SIG-M5 treated with dmso at 0.1 percent for 504 hours (cell line): ENCODE measurements at regions not wholly inside any gene's neighbourhood (a gene's known extent, or its start where the extent isn't known, plus 50 kb on each side); places are given as distances from the start of the nearest gene placed in this dataset.

Experiments
- DNase-seq: peaks from one replicate; lab custom pipeline; 2025; ENCODE audit not compliant: unreplicated experiment; lab: John Stamatoyannopoulos, UW

GRCh38 chr12:58764100-58764953, 156.0 kb downstream of the LRIG3 start:
- no peak for DNase-seq

GRCh38 chr12:58765076-58765475, 155.2 kb downstream of the LRIG3 start:
- DNase-seq, result no peak

DNA sequence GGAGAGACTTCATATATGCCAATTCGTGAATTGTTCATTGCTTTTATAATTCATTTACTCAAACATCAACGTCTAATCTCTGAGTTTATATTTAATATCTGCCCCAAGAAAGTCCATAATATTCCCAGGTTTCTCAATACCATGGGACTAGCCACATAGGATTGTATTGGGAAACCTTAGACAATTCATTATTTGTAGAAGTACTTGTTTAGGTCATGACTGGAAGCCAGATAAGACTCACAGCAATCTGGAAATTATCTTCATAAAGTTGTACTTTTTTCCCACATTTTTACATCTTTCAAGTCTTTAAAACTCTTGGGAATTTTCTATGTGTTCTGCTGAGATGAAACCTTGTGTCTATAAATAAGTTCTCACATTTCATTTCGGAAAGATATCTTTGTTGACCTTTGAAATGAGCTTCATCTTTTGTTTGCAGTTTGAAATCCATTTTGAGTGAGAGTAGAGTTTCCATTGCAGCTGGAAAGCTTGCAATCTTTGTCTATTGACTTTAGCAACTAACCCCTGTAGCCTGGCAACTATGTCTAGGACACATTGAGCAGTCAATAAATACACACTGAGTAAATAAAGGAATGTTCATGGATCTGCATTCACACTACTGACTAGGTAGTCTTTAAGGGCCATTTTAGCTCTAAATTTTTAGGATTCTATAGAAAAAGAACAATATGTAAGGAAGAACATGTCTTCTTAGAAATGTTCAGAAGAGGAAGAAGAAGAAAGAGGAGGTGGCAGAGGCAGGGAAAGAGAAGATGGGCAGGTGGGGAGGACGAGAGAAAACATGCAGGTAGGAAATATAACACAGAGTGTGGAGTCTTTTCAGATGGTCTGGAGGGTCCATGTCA, 154.4 kb downstream of the LRIG3 start:
- peak; percentile 38 for DNase-seq

- DNase-seq, result no peak
These were observed 153.8 kb downstream of the LRIG3 start for GRCh38 chr12:58766513-58766870.

DNA sequence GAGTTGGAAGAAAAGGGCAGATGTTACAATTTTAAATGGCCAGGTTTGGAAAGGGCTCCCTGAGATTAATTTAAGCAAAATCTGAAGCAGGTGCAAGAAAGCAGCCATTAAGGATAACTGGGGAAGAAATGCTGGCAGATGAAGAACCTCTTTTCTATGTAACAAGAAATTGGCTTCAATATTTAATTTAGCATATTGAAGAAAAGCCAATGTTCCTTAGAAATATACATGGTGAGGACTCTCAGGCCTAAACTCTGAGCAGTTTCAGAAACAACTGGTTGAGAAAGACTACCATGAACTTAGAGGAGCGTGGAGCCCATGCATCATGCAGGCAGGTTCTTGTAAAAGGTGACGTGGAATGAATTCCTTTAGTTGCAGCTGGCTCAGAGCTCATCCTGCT, 152.8 kb downstream of the LRIG3 start:
- no peak for DNase-seq

DNA sequence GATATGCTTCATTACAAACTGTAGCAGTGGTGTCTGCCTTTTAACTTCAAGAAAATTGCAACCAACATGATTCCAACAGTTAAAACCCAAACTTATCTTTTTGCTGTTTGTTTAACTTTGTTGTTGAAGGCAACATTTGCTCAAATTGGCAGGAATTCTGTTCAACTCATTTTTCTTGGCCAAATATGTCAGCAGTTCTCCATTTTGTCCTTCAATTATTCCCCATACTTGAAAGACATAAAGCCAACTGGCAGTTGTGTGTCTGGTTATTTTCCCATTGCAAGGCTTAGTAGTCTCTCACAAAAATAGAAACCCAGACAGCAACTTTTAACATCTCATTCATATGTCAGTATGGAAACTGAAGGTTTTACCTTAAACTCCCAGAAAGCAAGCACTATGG, 146.3 kb downstream of the LRIG3 start:
- DNase-seq, result no peak

GRCh38 chr12:58774731-58775130, 145.6 kb downstream of the LRIG3 start:
- DNase-seq, result no peak

- no peak for DNase-seq
These were observed 144.9 kb downstream of the LRIG3 start for GRCh38 chr12:58775396-58775795.

DNA sequence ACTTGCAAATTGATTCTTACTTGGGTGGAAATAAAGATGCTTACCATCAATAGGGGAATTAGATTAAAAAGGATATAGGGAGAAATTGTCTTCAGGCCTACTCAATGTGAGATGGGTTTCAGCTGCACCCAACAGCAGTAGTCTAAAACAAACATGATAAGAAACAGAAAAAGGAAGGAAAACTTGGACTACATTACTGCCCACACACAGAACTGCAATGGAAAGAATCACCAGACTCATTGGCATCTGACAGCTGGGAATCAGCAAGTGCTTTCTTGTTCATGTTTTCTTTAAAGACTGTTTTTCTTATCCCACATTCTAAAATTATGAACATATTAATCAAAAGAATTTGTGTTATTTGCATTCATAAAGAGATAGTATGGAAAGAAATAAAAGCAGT, 144.2 kb downstream of the LRIG3 start:
- no peak for DNase-seq

GRCh38 chr12:58777815-58778214, 142.5 kb downstream of the LRIG3 start:
- no peak for DNase-seq

DNA sequence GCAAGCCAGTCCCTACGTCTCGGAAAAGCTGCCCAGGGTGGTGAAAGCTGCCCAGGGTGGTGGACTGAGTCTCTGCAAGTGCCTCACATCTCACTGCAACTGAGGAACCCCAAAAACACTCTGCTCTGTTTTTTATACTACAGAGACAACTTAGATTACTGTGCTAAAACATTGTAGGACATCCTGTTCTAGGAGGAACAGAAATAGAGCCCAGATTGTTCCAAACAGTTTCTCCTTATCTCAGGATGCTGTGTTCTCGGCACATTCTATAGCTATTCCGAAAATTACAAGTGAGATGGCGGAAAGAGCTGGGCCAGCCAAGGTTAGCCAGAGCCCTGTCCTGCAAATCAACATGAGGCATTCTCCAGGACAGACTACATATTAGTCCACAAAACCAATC, 138.7 kb downstream of the LRIG3 start:
- DNase-seq, result no peak

GRCh38 chr12:58787021-58787760, 133.1 kb downstream of the LRIG3 start:
- DNase-seq, result no peak

DNA sequence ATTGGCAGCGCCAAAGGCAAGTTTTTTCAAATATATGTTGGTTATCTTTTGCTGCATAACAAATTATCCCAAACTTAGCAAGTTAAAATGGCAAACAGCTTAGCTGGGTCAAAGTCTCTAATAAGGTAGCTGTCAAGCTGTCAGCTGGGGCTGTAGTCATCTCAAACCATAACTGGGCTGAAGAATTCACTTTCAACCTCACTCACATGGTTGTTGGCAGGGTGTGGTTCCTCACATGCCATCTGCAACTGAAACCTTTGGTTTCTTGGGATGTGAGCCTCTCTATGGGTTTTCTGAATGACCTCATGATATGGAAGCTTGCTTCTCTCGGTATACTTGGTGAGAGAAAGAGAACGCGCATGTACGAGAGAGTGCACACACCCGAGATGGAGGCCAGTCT, 125.4 kb downstream of the LRIG3 start:
- DNase-seq, result no peak

GRCh38 chr12:58795825-58796224, 124.5 kb downstream of the LRIG3 start:
- no peak for DNase-seq

DNA sequence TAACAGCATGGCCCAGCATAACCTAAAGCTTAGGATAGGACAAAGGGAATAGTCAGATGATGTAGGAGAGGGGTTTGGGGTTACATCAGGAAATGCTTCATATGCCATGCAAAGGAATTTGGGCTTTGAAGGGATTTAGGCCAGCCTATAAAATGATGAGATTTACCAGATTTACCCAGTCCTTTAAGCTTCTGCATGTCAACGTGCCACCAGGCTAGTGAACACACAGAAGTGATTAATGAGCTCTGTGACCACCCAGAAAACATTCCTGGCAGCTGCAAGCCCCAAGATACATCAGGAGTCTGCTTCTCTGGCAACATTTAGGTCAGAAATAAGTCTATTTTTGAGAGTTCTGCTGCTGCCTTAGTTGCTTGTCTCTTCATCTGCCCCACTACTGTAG, 118.3 kb downstream of the LRIG3 start:
- no peak for DNase-seq

GRCh38 chr12:58803908-58804307, 116.4 kb downstream of the LRIG3 start:
- DNase-seq, result no peak

GRCh38 chr12:58804749-58805148, 115.6 kb downstream of the LRIG3 start:
- peak; percentile 7 for DNase-seq

- DNase-seq, result no peak
These were observed 111.2 kb downstream of the LRIG3 start for GRCh38 chr12:58809064-58809607.

- DNase-seq, result peak; percentile 17
These were observed 109.0 kb downstream of the LRIG3 start for GRCh38 chr12:58811346-58811745.

GRCh38 chr12:58812214-58812613, 108.1 kb downstream of the LRIG3 start:
- no peak for DNase-seq

- DNase-seq, result no peak
These were observed 106.3 kb downstream of the LRIG3 start for GRCh38 chr12:58814036-58814435.
